Left lung (tissue), 4 donors: ENCODE measurements at regions not wholly inside any gene's neighbourhood (a gene's known extent, or its start where the extent isn't known, plus 50 kb on each side); places are given as distances from the start of the nearest gene placed in this dataset.
"Not testable (repeated sequence)": the region's sequence is repeated elsewhere in the genome, so short reads cannot be mapped to it uniquely, and the experiment has no call there.

Experiments
- ATAC-seq: fragments of 200-7000 bp; cut with Tn5 transposase; one replicate; pipeline ENCODE4 v1.9.1; 2020; ENCODE audit warnings: moderate library complexity
- DNase-seq, 4 donors: peaks; one replicate each; pipeline ENCODE4 v3.0.0-alpha.2; 2013 to 2020
- H3K27ac ChIP-seq, 2 donors: fragments of 200-600 bp; sonication (generic) in 1 of 2; one replicate each; pipeline versions ENCODE4 v1.5.0 to v1.8.0; 2020 to 2021
- H3K27me3 ChIP-seq, 2 donors: fragments of 200-600 bp; sonication (generic) in 1 of 2; one replicate each; pipeline versions ENCODE4 v1.5.0 to v1.8.0; 2020 to 2021
- H3K36me3 ChIP-seq, 2 donors: fragments of 200-600 bp; sonication (generic) in 1 of 2; one replicate each; pipeline versions ENCODE4 v1.5.0 to v1.8.0; 2020 to 2021
- H3K4me1 ChIP-seq, 2 donors: fragments of 200-600 bp; one replicate each; pipeline ENCODE4 v1.8.0; 2021
- H3K4me3 ChIP-seq, 2 donors: fragments of 200-600 bp; sonication (generic) in 1 of 2; one replicate each; pipeline versions ENCODE4 v1.5.0 to v1.8.0; 2020 to 2021; ENCODE audit warnings: mild to moderate bottlenecking in 1 of 2
- H3K9me3 ChIP-seq, 2 donors: fragments of 200-600 bp; sonication (generic) in 1 of 2; one replicate each; pipeline versions ENCODE4 v1.5.0 to v1.8.0; 2020 to 2021
- CTCF ChIP-seq, 2 donors: fragments of 200-600 bp; sonication (generic) in 1 of 2; IDR thresholded peaks; one replicate each; pipeline versions ENCODE4 v1.5.0 to v1.8.0; 2021; ENCODE audit warnings: antibody characterized with exemption in 2 of 2
- intact Hi-C, 2 donors: fragments of 100-400 bp; cut with DNase I; formaldehyde crosslinking; loops; one replicate each; pipeline versions ENCODE4 v1.11.2 to v1.14.2; 2022
- donor health status: DM: no; HTN: yes; CAD: no.
- donor health status: DM: no; HTN: no; CAD: no.

GRCh38 chr13:54614726-54615125, 1586.1 kb downstream of the OLFM4 start:
- TF ChIP-seq CTCF (IDR thresholded peaks at IDR 0.05), result no peak
- intact Hi-C loops, result no loop called here

GRCh38 chr13:54626504-54626903, 1597.9 kb downstream of the OLFM4 start:
- H3K4me3 ChIP-seq, DNase-seq, ATAC-seq, H3K27ac ChIP-seq, H3K4me1 ChIP-seq, intact Hi-C loops, H3K9me3 ChIP-seq, H3K27me3 ChIP-seq, H3K36me3 ChIP-seq: not testable (repeated sequence)

More at GRCh38 chr13:54614726-54615125, 1586.1 kb downstream of the OLFM4 start:
- Histone ChIP-seq H3K27ac (no peak overlapping the region), H3K4me1 (no peaks in the 10 kb centered on the region), H3K36me3 (no peaks in the 10 kb centered on the region), H3K9me3 (no peaks in the 10 kb centered on the region), H3K4me3 (no peak overlapping the region), H3K27me3 (no peaks in the 10 kb centered on the region)
- DNase-seq (peak in 1 of 4 donors; percentile 28), ATAC-seq (no peak)

- intact Hi-C loops, result no loop called here
- Histone ChIP-seq H3K4me3 (no peak overlapping the region), H3K36me3 (no peaks in the 10 kb centered on the region), H3K9me3 (no peaks in the 10 kb centered on the region), H3K4me1 (peaks cover 0 to 3% of the 10 kb centered on the region in 2 donors), H3K27me3 (no peaks in the 10 kb centered on the region), H3K27ac (no peak overlapping the region)
- DNase-seq (no peak), ATAC-seq (no peak)
- TF ChIP-seq CTCF (IDR thresholded peaks at IDR 0.05), result no peak
Observed at GRCh38 chr13:54627646-54628372, 1599.2 kb downstream of the OLFM4 start.

GRCh38 chr13:54628383-54628782, 1599.8 kb downstream of the OLFM4 start:
- Histone ChIP-seq H3K27me3 (no peaks in the 10 kb centered on the region), H3K4me1 (peaks cover 0 to 2% of the 10 kb centered on the region in 2 donors), H3K27ac (no peak overlapping the region), H3K4me3 (no peak overlapping the region), H3K36me3 (no peaks in the 10 kb centered on the region), H3K9me3 (no peaks in the 10 kb centered on the region)
- DNase-seq, result no peak
- intact Hi-C loops, result no loop called here
- no peak for TF ChIP-seq CTCF (IDR thresholded peaks at IDR 0.05)
- ATAC-seq, result no peak

- Histone ChIP-seq H3K9me3 (no peaks in the 10 kb centered on the region), H3K4me1 (no peaks in the 10 kb centered on the region), H3K27ac (no peak overlapping the region), H3K27me3 (no peaks in the 10 kb centered on the region), H3K36me3 (no peaks in the 10 kb centered on the region), H3K4me3 (no peak overlapping the region)
- no peak for TF ChIP-seq CTCF (IDR thresholded peaks at IDR 0.05)
- intact Hi-C loops, result no loop called here
- DNase-seq (no peak), ATAC-seq (no peak)
Observed at GRCh38 chr13:54633456-54633855, 1604.8 kb downstream of the OLFM4 start.

- Histone ChIP-seq H3K9me3 (no peaks in the 10 kb centered on the region), H3K27me3 (no peaks in the 10 kb centered on the region), H3K27ac (no peak overlapping the region), H3K36me3 (no peaks in the 10 kb centered on the region), H3K4me1 (no peaks in the 10 kb centered on the region), H3K4me3 (no peak overlapping the region)
- DNase-seq (no peak), ATAC-seq (no peak)
- intact Hi-C loops, result no loop called here
- TF ChIP-seq CTCF (IDR thresholded peaks at IDR 0.05), result no peak
Observed at GRCh38 chr13:54636231-54636630, 1607.6 kb downstream of the OLFM4 start.
